ENCODE measurements at regions not wholly inside any gene's neighbourhood (a gene's known extent, or its start where the extent isn't known, plus 50 kb on each side); places are given as distances from the start of the nearest gene placed in this dataset.
"Not testable (repeated sequence)": the region's sequence is repeated elsewhere in the genome, so short reads cannot be mapped to it uniquely, and the experiment has no call there.

DNA sequence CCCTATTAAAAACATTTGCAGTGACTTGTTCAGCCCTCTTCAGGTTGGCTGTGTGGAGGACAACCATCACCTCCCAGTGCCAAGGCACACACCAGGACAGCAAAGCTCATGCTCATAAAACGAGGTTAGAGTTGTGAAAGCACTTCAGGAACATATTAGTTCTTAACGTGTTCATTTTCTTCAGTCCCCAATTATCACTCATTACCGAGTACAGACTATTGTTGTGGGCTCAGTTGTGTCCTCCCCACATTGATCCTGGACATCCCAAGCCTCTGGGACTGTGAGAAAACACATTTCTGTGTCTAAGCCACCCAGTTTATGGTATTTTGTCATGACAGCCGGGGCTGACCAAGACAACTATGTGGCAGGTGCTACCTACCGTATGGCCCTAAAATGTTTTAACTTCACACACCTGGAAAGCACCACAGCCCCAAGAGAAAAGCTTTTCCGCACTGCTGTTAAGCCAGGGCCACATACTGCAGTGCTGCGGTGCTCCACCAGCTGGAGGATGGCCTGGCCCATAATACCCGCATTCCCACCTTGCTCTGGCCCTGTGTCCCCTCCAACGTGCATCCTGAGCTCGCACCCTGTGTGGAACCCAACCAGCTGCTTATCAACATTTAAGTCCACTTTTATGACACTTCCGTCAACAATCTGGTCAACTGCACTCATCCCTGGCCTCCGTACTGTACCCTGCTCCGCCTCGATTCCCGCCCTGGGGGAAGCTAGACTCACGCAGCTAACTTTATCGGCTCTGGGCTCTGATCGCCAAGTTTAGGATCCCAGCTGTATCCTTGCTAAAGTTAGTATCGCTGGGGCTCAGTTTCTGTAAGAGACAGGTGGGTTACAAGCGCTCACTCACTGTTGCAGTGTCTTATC is 160.6 kb downstream of the KLRB1 start:
- CTCF ChIA-PET; POLR2A ChIA-PET; DNase-seq (ENCODE audit: low read depth, low spot score): not testable (repeated sequence)
- H3K4me3 ChIP-seq (ENCODE audit: low read depth, low read length): peak overlapping the region; percentile 45

DNA sequence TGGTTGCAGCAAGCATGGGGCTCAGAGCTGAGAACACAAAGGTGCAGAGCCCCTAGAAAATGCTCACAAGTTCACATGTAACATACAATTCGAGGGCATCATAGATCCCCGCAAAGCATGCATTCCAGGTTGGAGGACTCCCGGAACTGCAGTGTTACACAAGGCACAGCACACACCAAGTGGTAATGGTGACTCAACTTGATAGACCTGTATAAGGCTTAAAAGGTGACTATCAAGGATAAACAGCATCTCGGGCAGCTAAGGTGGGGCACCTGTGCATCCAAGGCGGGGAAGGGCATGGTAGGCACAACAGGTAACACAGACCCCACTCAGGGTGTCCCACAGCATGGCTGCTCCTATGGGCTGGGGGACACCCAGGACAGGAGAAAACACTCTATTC is 167.3 kb downstream of the KLRB1 start:
- DNase-seq (ENCODE audit: low read depth, low spot score); POLR2A ChIA-PET; H3K4me3 ChIP-seq (ENCODE audit: low read depth, low read length); CTCF ChIA-PET: not testable (repeated sequence)

DNA sequence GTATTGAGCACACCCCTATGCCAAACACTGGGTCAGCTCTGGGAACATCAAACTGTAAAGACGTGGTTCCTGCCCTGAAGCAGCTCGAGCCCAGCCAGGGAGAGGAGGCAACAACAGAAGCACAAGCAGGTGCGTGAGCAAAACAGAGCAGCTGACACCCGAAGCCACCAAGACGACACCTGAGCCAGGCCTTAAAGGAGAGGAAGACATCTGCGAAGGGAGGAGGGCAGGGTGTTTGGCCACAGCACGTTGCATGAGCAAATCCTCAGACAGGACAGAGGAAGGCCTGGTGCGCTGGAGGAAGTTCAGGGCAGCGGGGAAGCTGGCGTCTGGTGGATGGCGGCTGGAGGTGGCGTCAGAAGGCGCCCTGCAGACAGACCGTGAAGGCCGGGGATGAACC is 172.0 kb downstream of the KLRB1 start:
- POLR2A ChIA-PET: not testable (repeated sequence)

GRCh38 chr12:9430385-9430784 is 177.3 kb downstream of the KLRB1 start:
- DNase-seq (ENCODE audit: low read depth, low spot score); POLR2A ChIA-PET; CTCF ChIA-PET; H3K4me3 ChIP-seq (ENCODE audit: low read depth, low read length): not testable (repeated sequence)

More for the DNA sequence above, 172.0 kb downstream of the KLRB1 start:
- CTCF ChIA-PET; DNase-seq (ENCODE audit: low read depth, low spot score); H3K4me3 ChIP-seq (ENCODE audit: low read depth, low read length): not testable (repeated sequence)

DNA sequence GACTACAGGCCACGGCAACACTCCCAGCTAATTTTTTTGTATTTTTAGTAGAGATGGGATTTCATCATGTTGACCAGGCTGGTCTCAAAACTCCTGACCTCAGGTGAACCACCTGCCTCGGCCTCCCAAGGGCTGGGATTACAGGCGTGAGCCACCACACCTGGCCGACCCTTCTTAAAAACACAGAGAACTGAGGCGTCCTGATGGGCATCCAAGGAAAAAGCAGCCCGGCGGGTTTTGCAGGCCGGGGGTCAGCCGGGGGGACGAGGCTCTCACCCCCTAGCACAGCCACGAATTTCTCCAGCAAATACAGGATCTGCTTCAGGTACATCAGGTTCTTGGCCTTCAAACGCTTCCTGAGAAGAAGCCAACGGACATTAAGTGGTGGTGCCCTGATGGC is 178.9 kb downstream of the KLRB1 start:
- POLR2A ChIA-PET; DNase-seq (ENCODE audit: low read depth, low spot score); CTCF ChIA-PET; H3K4me3 ChIP-seq (ENCODE audit: low read depth, low read length): not testable (repeated sequence)

DNA sequence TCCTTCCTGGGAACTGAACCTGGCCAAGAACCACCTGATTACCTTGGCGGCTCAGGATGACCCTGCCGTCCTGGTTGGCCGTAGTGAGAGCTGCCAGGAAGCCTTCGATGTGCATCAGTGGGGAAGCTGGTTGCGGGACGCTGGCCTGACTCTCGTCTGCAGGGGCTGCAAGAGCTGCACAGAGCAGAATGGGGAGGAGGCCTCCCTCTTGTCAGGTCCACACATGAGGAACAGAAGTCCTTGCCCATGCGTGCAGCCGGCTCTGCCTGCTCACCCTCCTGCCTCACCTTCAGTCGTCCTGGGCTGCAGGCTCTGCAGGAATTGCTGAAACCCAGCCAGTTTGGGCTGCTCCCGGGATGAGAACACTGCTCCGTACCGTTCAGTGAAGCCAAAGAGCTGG is 182.3 kb downstream of the KLRB1 start:
- POLR2A ChIA-PET; H3K4me3 ChIP-seq (ENCODE audit: low read depth, low read length); DNase-seq (ENCODE audit: low read depth, low spot score); CTCF ChIA-PET: not testable (repeated sequence)

- CTCF ChIA-PET; DNase-seq (ENCODE audit: low read depth, low spot score); H3K4me3 ChIP-seq (ENCODE audit: low read depth, low read length); POLR2A ChIA-PET: not testable (repeated sequence)
Observed at GRCh38 chr12:9424175-9424740, 183.5 kb downstream of the KLRB1 start.

GRCh38 chr12:9422689-9423088 is 185.0 kb downstream of the KLRB1 start:
- H3K4me3 ChIP-seq (ENCODE audit: low read depth, low read length); POLR2A ChIA-PET; DNase-seq (ENCODE audit: low read depth, low spot score); CTCF ChIA-PET: not testable (repeated sequence)

DNA sequence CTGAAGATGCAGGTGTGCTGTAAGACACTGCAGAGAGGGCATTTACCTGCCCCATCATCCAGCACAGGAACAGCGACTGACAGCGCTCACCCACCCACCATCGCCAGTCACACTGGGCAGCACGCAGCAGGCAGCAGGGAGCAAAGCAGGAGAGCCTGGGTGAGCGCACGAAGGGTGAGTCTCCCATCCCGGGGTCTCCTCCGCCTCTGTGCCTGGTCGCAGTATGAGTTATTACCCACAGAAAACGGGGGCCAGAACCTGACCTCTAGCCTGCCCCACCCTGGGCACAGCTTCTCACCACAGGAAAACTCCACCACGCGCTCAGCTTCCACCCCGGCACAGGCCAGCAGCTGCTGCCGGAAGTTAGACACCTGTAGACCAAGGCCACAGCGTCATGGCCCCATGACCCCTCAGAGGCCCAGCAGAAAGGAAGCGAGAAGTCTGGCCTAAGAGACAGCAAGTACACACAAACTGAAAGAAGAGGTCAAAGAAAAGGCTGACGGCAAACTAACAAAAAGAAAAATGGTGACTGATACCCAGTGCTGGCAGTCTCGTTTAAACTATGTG is 186.1 kb downstream of the KLRB1 start:
- H3K4me3 ChIP-seq (ENCODE audit: low read depth, low read length); DNase-seq (ENCODE audit: low read depth, low spot score); CTCF ChIA-PET; POLR2A ChIA-PET: not testable (repeated sequence)

DNA sequence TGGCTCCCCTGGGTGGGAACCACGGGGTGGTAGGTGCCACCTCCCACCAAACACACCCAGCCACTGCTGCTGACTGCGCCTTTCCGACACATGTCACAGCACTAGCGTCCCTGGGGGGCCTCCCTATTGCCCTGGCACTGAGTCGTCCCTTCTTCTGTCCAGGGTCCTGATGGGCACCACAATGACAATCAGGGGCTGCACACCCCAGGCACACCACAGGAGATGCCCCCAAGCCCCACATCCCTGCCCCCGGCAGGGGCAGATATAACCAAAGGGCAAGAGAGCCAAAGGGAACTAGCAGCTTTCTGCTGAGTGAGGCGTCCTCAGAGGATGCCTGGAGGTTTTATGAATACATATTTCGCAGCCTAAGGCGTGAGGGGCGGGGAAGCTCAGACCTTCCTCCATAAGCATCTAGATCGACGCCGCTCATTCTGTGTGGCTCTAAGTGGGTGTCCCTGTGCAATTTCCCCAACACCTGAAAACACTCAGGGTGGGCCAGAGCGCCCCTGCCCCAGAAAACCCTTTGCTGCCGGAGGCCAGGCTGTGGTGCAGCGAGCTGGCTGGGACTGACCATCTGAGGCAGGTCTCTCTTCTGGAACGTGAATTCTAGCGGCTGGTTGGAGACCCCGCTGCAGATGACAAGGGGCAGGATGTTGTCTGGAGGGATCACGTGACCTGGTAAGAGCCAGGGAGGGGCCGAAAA is 186.7 kb downstream of the KLRB1 start:
- POLR2A ChIA-PET; DNase-seq (ENCODE audit: low read depth, low spot score); CTCF ChIA-PET; H3K4me3 ChIP-seq (ENCODE audit: low read depth, low read length): not testable (repeated sequence)

DNA sequence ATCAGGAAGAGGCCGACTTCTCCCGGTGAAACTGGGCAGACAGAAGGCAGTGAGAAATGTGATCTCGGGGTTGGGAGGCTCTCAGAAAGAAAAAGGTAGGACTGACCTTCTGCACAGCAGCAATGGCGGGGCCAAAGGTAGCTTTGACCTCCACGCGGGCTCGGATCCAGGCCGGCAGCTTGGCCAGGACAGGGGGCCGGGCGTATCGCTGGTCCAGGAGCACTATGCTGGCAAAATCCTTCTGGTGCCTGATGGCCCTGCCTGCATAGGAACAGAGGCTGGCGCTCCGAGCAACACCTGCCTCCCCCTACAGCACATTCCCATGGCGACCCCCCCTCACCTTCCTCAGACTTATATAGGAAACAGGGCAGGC is 189.1 kb downstream of the KLRB1 start:
- DNase-seq (ENCODE audit: low read depth, low spot score); CTCF ChIA-PET; POLR2A ChIA-PET: not testable (repeated sequence)

DNA sequence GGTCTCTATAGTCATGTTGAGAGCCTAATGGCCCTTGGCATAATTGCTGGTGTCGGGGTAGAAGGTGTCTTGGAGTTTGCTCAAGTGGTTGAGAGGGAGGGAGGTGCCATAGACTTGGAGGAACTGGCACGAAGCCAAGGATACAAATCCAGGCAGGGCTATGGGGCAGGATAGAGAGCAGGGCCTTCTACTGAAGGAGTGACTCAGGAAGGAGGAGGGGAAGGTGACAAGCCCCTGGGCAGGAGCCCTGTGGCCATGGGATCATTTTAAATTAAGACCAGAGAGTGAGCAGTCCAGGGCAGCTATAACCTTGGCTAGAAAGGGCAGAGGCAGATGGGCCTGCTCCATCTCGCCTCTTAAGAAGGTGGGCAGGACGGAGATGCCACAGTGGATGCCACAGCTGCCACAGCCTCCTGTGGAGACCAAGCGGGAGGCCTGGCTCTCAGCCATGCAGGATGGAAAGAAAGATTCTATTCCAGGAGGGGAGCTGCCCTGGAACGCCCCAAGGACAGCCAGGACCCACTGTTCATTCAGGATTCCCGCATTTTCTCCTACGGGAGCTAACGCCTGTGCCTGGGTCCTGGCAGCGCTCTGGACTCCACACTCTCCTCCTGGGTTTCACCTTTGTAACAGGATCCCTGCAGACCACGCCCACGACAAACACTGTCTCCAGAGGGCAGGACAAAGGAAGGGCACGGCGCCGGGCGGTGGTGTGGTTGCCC is 189.6 kb downstream of the KLRB1 start:
- H3K4me3 ChIP-seq (ENCODE audit: low read depth, low read length); POLR2A ChIA-PET; CTCF ChIA-PET; DNase-seq (ENCODE audit: low read depth, low spot score): not testable (repeated sequence)

More for the DNA sequence above, 189.1 kb downstream of the KLRB1 start:
- not testable (repeated sequence) for H3K4me3 ChIP-seq (ENCODE audit: low read depth, low read length)

GRCh38 chr12:9417341-9417740 is 190.4 kb downstream of the KLRB1 start:
- CTCF ChIA-PET; DNase-seq (ENCODE audit: low read depth, low spot score); POLR2A ChIA-PET; H3K4me3 ChIP-seq (ENCODE audit: low read depth, low read length): not testable (repeated sequence)

DNA sequence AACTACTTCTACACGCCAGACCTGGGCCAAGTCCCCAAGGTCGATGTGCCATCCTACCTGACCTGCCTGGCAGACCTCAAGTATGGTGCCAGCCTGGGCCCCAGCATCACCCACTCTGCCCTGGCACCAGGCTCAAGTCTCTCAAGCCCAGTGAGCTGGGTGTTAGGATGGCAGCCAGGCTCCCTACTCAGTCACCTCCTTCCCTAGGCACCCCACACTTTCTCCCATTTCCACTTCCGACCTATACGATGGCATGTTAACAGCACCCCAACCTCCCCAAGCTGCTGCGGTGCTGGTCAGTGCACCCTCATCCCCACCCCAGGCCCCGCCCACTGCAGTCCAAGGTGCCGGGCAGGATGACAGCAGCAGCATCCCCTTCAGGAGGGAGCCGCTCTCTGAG is 191.4 kb downstream of the KLRB1 start:
- POLR2A ChIA-PET; CTCF ChIA-PET; DNase-seq (ENCODE audit: low read depth, low spot score); H3K4me3 ChIP-seq (ENCODE audit: low read depth, low read length): not testable (repeated sequence)

DNA sequence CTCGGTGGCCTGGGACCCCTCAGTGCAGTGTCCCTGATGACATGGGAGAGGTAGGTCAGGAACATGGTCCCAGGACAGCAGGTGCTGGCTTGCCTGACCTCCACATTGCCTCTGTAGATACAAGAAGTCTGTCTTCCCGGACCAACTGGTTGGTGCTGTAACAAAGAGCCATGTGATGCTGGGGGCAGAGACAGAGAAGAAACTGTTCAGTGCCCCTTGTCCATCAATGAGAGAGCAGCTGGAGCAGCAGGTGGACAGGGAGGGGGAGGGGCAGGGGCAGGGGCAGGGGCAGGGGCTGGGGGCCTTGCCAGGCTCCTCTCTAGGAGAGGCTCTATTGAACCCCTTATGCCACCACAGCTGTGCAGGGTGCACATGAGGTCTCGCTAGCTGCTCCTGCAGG is 191.8 kb downstream of the KLRB1 start:
- CTCF ChIA-PET; DNase-seq (ENCODE audit: low read depth, low spot score); H3K4me3 ChIP-seq (ENCODE audit: low read depth, low read length); POLR2A ChIA-PET: not testable (repeated sequence)

- DNase-seq (ENCODE audit: low read depth, low spot score); CTCF ChIA-PET; POLR2A ChIA-PET; H3K4me3 ChIP-seq (ENCODE audit: low read depth, low read length): not testable (repeated sequence)
Observed at GRCh38 chr12:9413862-9414261, 193.9 kb downstream of the KLRB1 start.

Data from AG04449 (cell line).